ENCODE measurements at regions not wholly inside any gene's neighbourhood (a gene's known extent, or its start where the extent isn't known, plus 50 kb on each side); places are given as distances from the start of the nearest gene placed in this dataset.

DNA sequence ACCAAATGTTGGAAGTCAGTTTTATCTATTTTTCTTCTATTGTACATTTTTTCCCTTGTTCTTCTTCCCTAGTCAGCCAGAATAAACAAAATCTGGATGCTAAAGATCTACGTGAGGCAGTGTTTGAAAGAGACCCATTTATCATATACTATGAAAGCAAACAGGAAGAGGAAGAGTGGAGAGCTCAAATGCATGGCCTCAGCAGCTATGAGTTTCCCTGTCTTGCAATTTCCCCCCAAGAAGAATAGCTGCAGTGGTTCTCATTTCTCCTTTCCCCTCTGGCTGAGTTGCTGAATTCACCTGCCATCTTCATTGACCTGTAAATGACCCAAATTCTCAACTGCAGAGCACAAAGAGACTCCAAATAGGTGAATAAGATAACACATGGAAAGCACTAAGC, 347.1 kb upstream of the NRP1 start:
- no peak for TF ChIP-seq CTCF (IDR thresholded peaks at IDR 0.05)
- Histone ChIP-seq H3K36me3 (ENCODE audit: insufficient read depth in 1 of 2, low read depth in 1 of 2) (no peaks in the 10 kb centered on the region), H3K27ac (no peak overlapping the region), H3K4me3 (no peak overlapping the region), H3K4me1 (no peaks in the 10 kb centered on the region), H3K9me3 (no peaks in the 10 kb centered on the region), H3K27me3 (ENCODE audit: insufficient read depth in 3 of 3, low read length in 2 of 3) (no peaks in the 10 kb centered on the region)
- no peak for ATAC-seq
- intact Hi-C loops (cut with DNase I) = no loop called here
- no peak for DNase-seq
- WGBS, 3 donors = 83 to 100% (median 87%) methylated on average over 1 of the region's 1 CpG

DNA sequence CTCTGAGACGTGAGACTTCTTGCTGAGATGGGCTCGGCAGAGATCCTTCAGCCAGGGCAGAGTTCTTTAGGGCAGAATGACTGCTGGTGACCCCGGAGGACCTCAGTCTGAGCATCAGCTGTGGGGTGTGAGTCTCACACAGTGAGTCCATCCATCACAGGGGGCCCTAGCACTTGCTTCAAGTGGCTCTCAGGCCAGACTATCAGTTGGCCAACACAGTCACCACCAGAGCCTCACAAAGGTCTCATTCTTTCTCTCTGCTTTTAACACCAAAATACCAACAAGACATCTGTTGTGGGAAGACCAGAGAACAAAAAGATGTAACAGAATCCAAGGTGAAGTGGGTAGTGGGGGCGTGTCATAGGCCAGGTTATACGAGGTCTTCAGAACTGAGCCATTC, 345.6 kb upstream of the NRP1 start:
- Histone ChIP-seq H3K27ac (no peak overlapping the region), H3K9me3 (no peaks in the 10 kb centered on the region), H3K27me3 (ENCODE audit: insufficient read depth in 3 of 3, low read length in 2 of 3) (no peaks in the 10 kb centered on the region), H3K4me1 (peaks cover 8% of the 10 kb centered on the region), H3K36me3 (ENCODE audit: insufficient read depth in 1 of 2, low read depth in 1 of 2) (no peaks in the 10 kb centered on the region), H3K4me3 (no peak overlapping the region)
- 54 to 73% (median 64%) methylated on average over 5 of the region's 5 CpGs for WGBS, 3 donors
- no peak for TF ChIP-seq CTCF (IDR thresholded peaks at IDR 0.05)
- ATAC-seq = no peak
- no peak for DNase-seq
- intact Hi-C loops (cut with DNase I) = no loop called here

GRCh38 chr10:33676606-33677339, 342.3 kb upstream of the NRP1 start:
- H3K27me3 ChIP-seq (ENCODE audit: insufficient read depth in 3 of 3, low read length in 2 of 3) = no peaks in the 10 kb centered on the region
- no peak overlapping the region for H3K27ac ChIP-seq
- ATAC-seq (no peak), DNase-seq (no peak)
- peaks cover 8% of the 10 kb centered on the region for H3K4me1 ChIP-seq
- H3K4me3 ChIP-seq = no peak overlapping the region
- H3K36me3 ChIP-seq (ENCODE audit: insufficient read depth in 1 of 2, low read depth in 1 of 2) = no peaks in the 10 kb centered on the region
- intact Hi-C loops (cut with DNase I) = no loop called here
- WGBS, 3 donors = 73 to 88% (median 82%) methylated on average over 9 of the region's 9 CpGs
- TF ChIP-seq CTCF (IDR thresholded peaks at IDR 0.05) = no peak
- no peaks in the 10 kb centered on the region for H3K9me3 ChIP-seq

DNA sequence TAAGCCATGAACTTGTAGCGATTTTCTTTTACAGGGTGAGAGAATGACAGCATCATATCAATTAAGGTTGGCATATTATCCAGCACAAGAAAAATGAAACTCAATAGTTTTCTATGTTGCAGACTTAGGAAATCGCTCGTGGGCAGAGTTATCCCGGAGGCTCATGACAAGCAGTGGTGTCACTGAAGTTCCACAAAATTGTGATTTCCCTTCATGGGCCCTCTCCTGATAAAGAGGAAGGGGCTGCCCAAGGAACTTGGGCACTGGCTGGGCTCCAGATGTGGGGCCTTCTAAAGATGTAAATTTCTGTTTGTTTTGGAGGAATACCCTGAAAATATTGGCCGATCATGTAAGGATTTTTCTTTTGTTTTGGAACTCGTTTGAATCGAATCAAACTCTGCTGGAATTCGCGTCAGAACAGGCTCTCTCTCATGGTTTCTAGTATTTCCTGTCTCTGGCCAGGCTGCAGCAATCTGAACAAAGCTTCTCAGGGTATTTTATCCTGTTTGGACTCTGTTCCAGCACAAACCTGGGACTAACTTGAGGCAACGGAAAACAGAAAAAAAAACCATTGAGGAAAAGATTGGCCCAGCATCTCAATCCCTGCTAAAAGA, 340.6 kb upstream of the NRP1 start:
- Histone ChIP-seq H3K9me3 (no peaks in the 10 kb centered on the region), H3K27ac (no peak overlapping the region), H3K4me3 (no peak overlapping the region), H3K36me3 (ENCODE audit: insufficient read depth in 1 of 2, low read depth in 1 of 2) (no peaks in the 10 kb centered on the region), H3K27me3 (ENCODE audit: insufficient read depth in 3 of 3, low read length in 2 of 3) (no peaks in the 10 kb centered on the region), H3K4me1 (peaks cover 8% of the 10 kb centered on the region)
- TF ChIP-seq CTCF (IDR thresholded peaks at IDR 0.05) = no peak
- intact Hi-C loops (cut with DNase I) = no loop called here
- no peak for ATAC-seq
- no peak for DNase-seq
- WGBS, 3 donors = 26 to 42% (median 30%) methylated on average over 10 of the region's 10 CpGs

Data from psoas muscle (tissue), 7 donors.